HG03108 (cell line): ENCODE measurements at regions not wholly inside any gene's neighbourhood (a gene's known extent, or its start where the extent isn't known, plus 50 kb on each side); places are given as distances from the start of the nearest gene placed in this dataset.

Experiments
- ATAC-seq: cut with Tn5 transposase; IDR thresholded peaks from one replicate; pipeline ENCODE4 v1.9.1; 2021; ENCODE audit warnings: moderate library complexity; ENCODE audit not compliant: unreplicated experiment

DNA sequence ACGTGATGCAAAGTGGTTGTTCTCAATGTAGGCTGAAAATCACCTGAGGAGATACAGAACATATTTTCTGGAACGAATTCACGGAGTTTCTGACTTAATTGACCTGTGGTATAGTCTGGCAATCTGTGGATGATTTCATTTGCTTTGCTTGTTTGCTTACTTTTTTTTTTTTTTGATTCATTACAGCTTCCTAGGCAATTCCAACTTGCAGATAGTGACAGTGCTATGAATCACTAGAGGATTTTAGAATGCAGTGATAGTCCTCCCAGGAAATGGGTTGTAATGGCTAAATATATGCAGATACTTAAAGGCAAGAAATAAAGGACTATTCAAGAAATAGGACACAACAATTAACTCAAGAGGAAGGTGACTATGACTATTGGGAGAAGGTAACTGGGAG, 1378.1 kb upstream of the PRMT6 start:
- ATAC-seq: no peak

DNA sequence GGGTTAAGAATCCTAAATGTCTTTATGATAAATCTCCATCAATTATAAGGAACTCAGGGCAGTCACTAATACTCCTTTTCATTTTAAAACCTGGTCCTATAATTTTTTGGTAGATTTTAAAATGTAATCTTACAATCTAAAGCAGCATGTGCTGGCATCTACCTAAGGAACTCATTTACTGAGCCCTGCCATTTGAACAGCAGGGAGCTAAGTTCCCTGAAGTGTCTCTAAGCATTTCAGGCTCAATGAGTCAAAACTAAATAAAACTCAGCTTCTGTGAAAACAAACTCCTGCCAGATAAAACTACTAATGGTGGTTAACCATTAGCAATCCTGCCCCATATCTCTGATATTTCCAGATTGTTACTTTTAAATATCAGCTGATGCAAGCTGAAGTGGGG, 1371.8 kb upstream of the PRMT6 start:
- ATAC-seq: no peak

GRCh38 chr1:105686026-105686425, 1370.4 kb upstream of the PRMT6 start:
- ATAC-seq: no peak

GRCh38 chr1:105686874-105687690, 1369.4 kb upstream of the PRMT6 start:
- ATAC-seq: no peak

GRCh38 chr1:105700723-105701122, 1355.8 kb upstream of the PRMT6 start:
- ATAC-seq: no peak

GRCh38 chr1:105724286-105724685, 1332.2 kb upstream of the PRMT6 start:
- ATAC-seq: no peak

- no peak for ATAC-seq
Measured at GRCh38 chr1:105730701-105731100, 1325.8 kb upstream of the PRMT6 start.

DNA sequence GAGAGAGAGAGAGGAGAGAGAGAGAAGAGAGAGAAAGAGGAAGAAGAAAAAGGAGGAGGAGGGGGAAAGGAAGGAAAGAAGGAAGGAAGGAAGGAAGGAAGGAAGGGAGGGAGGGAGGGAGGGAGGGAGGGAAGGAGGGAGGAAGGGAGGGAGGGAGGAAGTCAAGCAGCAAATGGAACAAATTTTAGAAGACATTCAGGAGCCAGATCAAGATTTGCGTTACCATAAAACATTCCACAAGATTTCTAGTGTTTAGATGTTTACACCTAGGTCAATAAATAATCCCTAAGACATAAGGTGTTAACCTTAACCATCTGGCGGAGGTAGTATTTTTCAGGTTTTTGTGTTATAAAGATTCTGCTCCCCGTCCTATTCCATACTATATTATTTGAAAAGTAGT, 1320.1 kb upstream of the PRMT6 start:
- no peak for ATAC-seq

GRCh38 chr1:105779727-105780126, 1276.7 kb upstream of the PRMT6 start:
- ATAC-seq: no peak

DNA sequence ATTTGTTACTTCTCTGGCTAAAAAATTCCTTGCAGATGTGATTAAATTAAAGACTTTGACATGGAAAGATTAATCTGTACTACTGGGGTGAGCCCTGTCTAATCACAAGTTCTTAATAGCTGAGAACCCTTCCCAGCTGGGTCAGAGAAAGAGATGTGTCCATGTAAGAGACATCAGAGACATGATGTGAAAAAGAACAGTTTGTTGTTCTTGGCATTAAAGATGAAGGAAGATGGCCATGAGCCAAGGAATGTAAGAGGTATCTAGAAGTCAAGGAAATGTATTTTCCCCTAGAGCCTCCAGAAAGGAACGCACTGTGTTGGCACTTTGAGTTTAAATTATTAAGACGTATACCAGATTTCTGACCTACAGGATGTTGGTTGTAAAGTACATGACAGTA, 1271.5 kb upstream of the PRMT6 start:
- no peak for ATAC-seq

DNA sequence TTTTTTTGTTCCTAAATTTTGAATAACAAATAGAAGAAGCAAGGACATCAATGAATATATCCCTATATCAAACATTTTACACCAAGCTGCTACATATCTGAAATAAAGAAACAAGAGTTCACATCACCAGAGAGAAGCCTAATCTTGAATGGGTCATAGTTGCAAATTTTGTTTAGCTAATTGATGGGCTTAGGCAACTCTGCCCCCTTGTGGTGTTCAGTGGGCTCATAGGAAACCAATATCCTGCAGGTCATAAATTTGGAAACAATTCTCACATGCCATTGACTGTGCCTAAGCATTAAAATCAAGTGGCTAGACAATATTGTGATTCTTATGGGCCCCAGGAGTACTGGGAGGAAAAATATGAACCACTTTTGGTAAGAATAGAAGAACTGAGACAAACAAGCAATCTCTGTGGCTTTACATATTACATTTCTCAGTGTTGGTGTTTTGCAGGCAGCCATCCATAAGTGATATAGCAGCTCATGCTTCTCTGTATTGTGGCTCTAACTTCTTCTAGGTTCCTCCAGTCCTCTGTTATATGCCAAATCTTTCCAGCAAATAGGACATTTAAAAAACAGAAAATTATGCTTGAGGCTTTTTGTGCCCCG, 1262.8 kb upstream of the PRMT6 start:
- ATAC-seq: peak; percentile 52

DNA sequence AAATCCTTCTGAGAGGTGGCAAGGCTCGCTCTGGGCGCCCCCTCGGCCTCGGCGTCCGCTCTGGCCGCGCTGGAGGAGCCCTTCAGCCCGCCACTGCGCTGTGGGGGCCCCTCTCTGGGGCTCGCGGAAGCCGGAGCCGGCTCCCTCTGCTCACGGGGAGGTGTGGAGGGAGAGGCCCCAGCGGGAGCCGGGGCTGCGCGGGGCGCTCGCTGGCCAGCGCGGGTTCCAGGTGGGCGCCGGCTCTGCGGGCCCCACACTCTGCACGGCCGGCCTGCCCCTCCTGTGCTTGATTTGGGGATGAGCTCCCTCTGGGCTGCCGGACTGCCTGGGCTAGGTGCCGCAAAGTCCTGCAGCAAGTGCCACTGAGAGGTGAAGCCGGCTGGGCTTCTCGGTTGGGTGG, 1260.7 kb upstream of the PRMT6 start:
- ATAC-seq: no peak

DNA sequence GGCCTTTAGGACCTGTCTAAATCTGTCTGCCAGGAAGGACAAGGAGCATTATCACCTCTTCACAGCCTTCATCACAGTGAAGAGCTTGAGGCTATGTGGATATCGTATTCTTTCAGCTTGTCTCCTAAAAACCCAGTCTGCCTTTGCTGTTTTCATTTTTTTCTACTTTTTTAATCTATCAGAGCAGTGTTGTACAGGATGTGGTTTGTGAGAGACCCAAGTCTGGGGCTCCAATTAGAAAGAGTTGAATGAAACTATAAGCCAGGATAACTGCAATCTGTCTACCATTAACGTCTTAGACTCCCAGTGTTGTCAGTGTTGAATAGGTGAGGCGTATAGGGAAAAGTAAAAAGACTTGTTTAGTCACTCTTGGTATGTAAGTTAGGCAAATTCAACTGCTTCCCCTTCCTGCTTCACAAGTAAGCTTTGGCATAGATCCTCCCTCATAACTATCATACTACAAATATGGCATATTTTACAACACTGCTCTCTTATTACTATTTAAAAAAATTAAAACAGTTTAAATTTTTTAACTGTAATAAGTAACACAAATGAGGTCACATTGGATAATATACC, 1225.8 kb upstream of the PRMT6 start:
- ATAC-seq: no peak

DNA sequence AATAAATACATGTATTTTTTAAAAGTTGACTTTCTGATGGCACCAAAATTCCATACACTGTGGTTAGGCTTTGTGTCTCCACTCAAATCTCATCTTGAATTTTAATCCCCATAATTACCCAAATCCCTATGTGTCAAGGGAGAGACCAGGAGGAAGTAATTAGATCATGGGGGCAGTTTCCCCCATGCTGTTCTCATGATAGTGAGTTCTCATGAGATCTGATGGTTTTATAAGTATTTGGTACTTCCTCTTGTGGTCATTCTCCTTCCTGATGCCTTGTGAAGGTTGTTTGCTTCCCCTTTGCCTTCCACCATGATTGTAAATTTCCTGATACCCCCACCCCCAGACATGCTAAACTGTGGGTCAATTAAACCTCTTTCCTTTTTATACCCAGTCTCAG, 1218.4 kb upstream of the PRMT6 start:
- no peak for ATAC-seq

DNA sequence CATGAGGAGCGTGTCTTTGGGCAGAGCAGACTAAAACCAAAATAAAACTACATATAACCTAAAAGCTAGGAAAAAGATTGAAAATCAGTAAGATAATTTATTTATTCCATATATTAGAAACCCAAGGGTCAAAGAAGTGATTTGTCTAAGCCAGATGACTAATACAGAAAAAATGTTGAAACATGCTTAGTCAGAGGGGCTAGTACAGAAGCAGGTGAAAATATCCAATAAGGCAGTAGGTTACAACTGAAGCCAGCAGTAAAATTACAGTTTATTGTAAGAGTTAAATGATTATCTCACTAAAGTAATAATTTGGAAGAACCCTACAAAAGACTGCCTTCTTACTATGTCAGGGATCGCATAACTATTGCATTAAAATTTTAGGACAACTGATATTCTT, 1190.9 kb upstream of the PRMT6 start:
- ATAC-seq: no peak

- ATAC-seq: no peak
Measured at GRCh38 chr1:105872817-105873216, 1183.7 kb upstream of the PRMT6 start.

DNA sequence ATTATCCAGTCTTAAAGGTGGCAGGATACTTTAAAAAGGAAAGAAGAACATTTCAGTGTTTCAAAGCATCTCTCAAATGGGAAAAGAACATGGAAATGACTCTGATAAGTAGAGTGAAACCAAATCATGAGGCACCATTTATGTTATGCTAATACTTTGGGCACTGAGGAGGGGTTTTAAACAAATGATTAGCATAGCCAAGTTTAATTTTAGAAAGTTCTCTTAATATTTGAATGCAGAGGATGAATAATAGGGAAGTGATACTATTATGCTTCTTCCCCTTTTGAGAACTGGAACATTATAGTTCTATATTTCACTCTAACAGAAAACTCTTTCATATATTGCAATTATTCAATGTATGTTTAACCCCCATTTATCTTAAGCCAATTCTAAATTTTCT, 1181.9 kb upstream of the PRMT6 start:
- no peak for ATAC-seq

DNA sequence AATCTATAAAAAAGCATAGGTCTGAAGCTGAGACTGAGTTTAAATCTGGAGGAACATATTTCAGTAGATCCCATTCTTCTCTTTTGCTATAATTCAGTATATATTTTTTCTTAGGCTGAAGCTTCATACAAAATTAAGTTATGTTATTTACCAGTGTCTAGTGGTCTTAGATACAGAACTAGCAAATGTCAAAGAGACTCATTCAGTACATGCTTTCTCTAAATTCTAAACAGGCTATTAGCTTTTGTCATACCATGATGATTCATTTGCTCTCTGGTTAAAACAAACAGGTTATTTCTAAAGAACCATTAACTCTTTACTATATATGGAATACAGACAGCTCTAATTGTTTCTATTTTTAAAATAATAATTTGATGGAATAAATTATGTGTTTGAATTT, 1170.2 kb upstream of the PRMT6 start:
- no peak for ATAC-seq

DNA sequence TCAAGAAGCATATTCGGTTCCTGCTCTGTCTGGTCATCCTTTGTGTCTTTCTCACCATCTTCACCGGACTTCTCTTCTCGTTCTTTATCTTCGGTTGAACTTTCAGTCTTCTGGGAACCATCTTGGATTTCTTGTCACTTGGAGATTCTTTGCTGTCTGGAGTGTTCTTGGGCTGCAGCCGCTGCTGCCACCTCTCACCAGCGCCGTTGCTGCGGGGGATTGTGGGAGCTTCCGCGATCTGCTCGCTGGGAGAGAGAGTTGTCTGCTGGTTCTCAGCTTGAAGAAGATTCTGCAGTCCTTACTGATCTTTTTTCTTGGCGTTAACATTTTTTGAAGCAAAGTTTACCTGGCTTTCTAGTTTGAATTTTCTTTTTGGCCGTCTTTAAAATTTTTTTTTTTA, 1165.2 kb upstream of the PRMT6 start:
- ATAC-seq: no peak

DNA sequence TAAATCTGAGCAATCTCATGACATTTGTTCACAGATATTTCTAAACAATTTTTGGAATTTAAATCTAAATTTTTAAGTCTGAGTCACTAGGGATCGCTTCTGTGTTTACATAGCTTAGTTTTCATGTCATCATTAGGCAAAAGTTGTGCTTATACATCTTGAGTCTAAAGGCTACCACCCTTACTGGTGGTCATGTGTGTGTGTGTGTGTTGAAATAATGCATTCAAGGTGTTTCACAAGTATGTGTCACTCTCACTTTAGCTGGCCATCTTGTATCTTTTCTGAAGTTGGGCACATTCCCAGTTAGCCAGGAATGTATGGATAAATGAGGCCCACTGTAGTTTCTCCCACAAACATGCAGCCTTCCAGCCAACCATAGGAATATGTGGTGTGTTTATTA, 1162.5 kb upstream of the PRMT6 start:
- ATAC-seq: no peak

GRCh38 chr1:105909811-105910210, 1146.7 kb upstream of the PRMT6 start:
- ATAC-seq: no peak

DNA sequence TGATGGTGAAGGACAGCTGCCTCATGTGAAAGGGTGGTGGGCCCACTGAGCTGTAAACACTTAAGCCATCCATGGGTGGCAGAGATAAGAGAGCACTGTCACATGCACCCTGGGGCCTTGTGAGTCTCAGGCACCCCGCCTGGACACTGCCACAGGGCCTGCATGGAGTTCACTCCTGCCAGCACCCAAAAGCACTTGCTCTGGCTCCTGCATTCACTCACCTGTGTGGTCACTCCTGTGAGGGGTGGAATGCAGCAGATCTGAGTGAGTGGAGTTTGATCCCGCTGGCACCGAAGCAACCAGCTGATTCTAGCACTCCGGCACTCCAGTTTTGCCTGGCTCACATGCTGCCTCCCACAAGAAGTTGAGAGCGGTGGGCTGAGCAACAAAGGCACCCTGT, 1142.1 kb upstream of the PRMT6 start:
- ATAC-seq: no peak
